ENCODE measurements at regions not wholly inside any gene's neighbourhood (a gene's known extent, or its start where the extent isn't known, plus 50 kb on each side); places are given as distances from the start of the nearest gene placed in this dataset.

DNA sequence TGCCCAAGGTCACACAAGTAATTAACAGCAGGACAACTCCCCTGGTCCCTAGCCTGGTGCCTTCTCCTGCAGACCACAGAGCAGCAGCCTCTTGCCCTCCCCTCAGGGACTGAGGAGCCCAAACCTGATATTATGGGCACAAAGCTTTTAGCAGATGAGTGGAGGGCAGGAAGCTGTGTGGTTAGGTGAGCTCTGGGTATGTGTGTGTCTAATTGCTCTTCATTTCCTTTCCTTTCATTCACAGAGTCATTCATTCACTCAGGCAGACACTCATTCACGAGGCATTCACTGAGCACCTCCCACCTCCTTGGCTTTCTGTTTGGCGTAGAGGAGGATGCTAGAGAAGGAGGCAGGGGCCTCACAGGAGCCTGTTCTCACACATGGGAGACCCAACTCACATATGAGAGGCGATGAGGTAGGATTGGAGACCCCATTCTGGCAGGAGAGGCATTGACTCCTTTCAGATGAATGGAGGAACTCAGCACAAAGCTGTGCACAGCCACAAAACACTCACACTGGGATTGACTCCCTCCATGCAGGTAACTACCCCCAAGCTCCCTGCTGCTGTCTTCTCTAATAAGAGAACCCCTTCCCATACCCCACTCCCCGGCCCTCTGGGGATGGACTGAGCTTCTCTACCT is 306.8 kb upstream of the SKOR2 start:
- TF ChIP-seq POLR2AphosphoS5 (IDR thresholded peaks at IDR 0.05; ENCODE audit: borderline replicate concordance, low read depth, low read length) (no peak), EZH2 (IDR thresholded peaks at IDR 0.05) (no peak)
